Prostate gland (tissue), 2 donors: ENCODE measurements at regions not wholly inside any gene's neighbourhood (a gene's known extent, or its start where the extent isn't known, plus 50 kb on each side); places are given as distances from the start of the nearest gene placed in this dataset.

Experiments
- POLR2A ChIP-seq: fragments of 450-650 bp; IDR thresholded peaks from one replicate; pipeline ENCODE4 v1.6.1; 2016; ENCODE audit warnings: antibody characterized with exemption, mild to moderate bottlenecking
- POLR2AphosphoS5 ChIP-seq: sonication (generic); formaldehyde crosslinking; IDR thresholded peaks from one replicate; pipeline ENCODE4 v1.6.1; 2017; ENCODE audit warnings: antibody characterized with exemption
- TF ChIP-seq, protein P1 (sequence below), 4 experiments: fragments of 200-600 bp in 2 of 4; fragments of 450-650 bp in 2 of 4; sonication (generic) in 2 of 4; IDR thresholded peaks; 1 replicate in 3 of 4; 2 replicates in 1 of 4; pipeline ENCODE4 v1.5.1; 2016 to 2019; ENCODE audit warnings: antibody characterized with exemption in 4 of 4, mild to moderate bottlenecking in 2 of 4, moderate library complexity in 2 of 4

GRCh38 chr11:86135319-86135714 lies 66.4 kb upstream of the PICALM start:
- TF ChIP-seq, protein P1, sequence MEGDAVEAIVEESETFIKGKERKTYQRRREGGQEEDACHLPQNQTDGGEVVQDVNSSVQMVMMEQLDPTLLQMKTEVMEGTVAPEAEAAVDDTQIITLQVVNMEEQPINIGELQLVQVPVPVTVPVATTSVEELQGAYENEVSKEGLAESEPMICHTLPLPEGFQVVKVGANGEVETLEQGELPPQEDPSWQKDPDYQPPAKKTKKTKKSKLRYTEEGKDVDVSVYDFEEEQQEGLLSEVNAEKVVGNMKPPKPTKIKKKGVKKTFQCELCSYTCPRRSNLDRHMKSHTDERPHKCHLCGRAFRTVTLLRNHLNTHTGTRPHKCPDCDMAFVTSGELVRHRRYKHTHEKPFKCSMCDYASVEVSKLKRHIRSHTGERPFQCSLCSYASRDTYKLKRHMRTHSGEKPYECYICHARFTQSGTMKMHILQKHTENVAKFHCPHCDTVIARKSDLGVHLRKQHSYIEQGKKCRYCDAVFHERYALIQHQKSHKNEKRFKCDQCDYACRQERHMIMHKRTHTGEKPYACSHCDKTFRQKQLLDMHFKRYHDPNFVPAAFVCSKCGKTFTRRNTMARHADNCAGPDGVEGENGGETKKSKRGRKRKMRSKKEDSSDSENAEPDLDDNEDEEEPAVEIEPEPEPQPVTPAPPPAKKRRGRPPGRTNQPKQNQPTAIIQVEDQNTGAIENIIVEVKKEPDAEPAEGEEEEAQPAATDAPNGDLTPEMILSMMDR (IDR thresholded peaks at IDR 0.05) = no peak
- TF ChIP-seq POLR2AphosphoS5 = no peak
- TF ChIP-seq POLR2A = no peak
